ENCODE measurements at regions not wholly inside any gene's neighbourhood (a gene's known extent, or its start where the extent isn't known, plus 50 kb on each side); places are given as distances from the start of the nearest gene placed in this dataset.
"Not testable (repeated sequence)": the region's sequence is repeated elsewhere in the genome, so short reads cannot be mapped to it uniquely, and the experiment has no call there.

DNA sequence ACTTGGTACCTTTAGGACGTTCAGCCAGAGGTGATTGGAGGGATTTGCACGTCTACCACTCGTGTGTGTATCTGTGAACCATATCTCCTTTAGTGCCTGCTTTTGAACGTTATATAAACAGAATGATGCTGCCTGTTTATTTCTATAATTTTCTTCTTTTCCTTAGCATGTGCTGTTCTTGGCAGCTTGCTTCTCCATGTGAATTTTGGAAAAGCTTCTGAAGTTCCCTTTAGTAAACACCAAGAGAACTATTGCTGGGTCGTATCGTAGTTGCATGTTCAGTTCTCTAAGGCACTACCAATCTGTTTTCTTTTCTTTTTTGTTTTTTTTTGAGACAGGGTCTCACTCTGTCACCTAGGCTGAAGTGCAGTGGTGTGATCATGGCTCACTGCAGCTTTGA, 73.8 kb upstream of the FANCC start:
- DNase-seq: not testable (repeated sequence)

DNA sequence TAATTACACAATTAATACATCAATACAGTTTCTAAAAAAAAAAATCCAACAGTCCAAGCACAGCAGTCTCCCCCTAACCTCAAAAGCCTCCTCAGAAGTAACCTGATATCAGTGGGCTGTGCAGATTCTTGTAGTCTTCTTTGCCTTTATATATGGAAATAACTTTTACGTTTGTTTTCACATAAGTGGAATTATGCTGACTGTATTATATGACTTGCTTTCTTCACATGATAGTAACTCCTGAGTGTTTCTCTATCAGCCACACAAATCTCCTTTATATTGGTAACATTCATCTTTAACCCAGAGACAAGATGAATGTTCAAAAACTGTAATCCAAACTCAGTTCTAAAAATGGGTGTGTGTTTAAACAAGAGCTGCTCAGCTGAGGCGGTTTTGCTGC, 71.9 kb upstream of the FANCC start:
- no peak for DNase-seq

DNA sequence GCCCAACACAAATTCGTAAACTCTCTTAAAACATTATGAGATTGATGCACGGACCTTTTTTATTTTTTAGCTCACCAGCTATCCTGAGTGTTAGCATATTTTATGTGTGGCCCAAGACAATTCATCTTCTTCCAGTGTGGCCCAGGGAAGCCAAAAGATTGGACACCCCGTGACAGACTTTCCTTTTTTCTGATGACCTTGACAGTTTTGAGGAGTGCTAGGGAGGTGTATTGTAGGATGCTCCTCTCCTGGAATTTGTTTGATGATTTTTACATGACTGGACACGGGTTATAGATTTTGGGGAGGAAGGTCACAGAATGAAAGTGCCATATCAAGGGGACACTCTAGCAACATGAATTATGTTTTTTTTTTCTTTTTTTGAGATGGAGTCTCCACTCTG, 69.3 kb upstream of the FANCC start:
- DNase-seq: no peak

DNA sequence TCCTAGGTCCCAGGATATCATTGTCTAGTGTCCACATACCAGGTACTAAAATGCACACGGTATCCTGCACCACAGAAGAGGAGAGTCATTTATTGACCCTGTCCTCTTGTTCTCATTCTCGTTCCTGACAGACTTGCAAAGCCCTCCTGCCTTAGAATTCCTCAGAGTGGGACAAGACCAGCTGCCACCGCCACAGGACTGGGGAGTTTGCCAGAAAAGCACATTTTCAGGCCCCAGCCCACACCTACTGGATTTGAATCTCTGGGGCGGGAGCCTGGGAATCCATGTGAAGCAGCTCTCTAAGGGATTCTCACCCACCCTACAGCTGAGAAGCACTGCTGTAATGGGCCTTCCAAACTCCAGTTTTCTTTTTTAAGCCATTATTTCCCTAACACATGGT, 68.0 kb upstream of the FANCC start:
- no peak for DNase-seq

DNA sequence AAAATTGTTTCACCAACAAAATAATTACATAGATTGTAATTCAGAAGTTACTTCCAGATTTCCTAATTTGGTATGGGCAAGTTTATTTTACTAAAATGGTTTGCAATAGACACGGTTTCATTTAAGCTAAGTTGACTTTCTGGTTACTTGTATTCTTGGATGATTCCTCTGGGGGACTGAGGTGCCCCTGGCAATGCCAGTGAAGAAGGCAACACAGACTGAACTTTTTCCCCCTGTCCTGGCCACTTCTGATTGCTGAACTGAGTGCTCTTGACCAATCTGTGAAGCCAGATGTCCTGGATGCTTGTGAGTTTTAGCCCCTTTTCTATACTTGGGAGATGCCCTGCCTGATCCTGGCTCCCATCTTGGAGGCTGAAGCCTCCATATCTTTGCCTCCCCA, 66.3 kb upstream of the FANCC start:
- DNase-seq: no peak

DNA sequence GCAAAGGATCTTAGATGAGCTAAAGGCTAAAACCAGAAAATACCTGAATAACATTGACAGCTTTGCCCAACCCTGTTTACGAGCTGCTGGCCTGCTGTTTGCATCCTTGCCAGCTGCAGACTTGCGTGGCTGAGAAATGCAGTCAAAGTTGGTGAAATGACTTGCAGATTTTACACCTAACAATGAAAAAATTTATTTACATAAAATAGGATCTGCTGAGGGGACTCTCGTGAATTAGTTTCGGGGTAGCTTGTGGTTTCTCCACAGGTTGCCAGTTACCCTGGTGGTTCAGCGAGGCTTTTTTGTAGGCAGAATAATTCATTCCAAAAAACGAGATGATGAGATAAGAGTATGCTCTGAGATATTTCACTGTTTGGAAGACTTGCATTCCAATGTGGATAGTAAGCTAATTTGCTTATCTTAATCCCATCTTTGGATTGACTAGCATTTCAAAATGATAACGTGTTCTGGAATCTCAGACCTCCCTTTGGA, 65.7 kb upstream of the FANCC start:
- DNase-seq: no peak

DNA sequence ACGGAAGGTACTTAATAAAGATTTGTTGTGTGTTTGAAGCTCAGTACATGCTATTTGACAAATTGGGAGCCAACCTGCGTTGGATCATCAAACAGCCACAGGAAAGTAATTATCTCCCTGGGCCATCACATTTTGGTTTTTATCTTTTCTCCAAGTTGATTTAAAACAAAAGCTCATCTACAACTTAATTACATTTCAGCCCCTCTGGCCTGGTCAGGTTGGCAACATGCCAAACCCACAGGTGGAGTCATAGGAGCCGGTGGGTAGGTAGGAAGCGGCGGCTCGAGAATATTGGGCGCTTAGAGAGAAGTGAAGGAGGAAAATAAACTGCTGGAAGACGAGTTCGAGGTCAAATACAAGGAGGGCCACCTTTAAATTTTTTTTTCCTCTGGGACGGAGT, 64.9 kb upstream of the FANCC start:
- DNase-seq: no peak

DNA sequence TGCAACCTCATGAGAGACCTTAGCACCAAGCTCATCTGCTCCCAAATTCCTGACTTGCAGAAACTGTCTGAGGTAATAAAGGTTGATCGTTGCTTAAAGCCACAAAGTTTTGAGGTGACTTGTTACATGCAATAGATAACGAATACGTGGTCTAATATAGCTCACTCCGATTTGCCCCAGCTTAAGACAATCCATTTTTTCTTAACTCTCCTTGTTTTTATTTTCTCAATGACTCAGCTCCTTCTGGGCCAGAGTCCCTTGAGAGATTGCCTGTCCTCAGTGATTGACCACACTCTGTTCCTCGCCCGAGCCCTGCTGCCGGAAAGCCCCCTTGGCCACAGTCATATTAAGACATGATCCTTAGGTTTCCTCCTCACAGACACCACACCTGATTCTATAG, 63.7 kb upstream of the FANCC start:
- DNase-seq: no peak

DNA sequence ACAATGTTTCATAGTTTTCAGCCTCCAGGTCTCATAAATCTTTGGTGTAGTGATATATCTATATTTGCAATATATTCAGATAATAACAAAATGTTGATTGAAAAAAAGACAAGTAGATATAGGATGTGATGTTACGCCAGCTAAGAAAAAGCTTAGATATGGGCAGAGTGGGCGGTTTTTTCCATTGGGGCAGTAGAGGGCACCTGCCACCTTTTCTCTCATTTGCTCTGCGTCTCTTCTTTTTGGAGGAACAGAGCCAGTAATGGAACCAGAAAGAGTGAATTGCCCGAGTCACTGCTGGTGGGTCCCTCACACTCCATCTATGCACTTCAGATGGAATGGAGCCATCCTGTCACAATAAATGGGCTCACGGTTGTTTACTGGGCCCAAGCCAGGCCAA, 62.1 kb upstream of the FANCC start:
- DNase-seq: peak; percentile 6

DNA sequence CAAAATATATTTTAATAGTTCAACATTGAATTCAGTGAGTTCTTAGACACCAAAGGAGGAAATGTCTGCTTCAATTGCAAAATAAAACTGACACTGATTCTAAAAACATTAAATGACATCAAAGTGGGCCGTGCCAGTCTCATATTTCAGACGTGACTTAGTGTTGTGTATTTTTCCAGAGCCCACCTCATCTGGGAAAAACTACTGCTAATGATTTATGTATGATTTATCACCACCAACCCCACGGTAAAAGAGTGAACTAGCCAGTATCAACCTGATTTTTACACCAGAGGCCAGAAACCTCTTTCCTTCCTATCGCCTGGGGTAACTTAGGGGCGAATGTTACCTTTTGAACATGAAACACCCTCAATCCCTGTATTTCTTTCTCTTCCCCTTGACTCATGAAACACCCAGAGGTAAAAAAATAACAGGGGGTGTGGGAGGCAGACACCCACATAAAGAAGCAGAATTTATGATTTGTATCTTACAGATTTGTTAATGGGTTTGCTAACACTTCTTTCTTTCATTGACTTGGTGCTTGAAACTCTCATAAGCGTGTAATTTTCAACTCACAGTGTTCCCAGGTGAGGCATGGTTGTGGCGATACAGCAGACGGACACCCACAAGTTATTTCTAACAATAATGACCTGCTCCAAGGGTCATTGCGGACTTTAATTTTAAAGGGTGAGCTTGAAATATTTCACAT, 56.4 kb upstream of the FANCC start:
- DNase-seq: no peak

DNA sequence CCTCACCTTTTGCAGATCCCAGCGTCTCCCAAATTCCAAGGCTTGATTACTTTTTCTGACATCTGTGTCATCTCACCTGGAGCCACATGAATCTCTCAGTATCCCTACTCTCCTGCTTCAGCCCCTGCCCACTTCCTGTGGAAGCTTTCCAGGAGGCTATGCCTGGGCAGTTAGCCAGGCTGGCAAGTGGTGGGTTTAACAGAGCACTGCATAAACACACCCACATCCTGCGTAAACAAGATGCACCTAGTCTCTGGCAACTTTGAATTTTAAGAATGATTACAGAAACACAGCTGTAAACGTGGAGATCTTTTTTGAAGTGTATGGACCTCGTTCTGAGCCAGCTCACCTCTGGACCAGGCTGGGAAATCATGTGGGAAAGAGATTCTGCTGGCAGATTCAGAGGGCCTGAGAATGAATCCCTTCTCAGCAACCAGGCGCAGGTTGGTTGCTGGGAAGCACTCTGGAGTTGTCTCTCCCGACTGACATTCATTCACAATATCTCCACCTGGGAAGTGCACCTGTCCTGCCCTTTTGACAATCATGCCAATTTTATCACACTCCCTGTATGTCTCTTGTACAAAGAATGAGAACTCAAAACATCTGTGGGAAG, 55.7 kb upstream of the FANCC start:
- no peak for DNase-seq

DNA sequence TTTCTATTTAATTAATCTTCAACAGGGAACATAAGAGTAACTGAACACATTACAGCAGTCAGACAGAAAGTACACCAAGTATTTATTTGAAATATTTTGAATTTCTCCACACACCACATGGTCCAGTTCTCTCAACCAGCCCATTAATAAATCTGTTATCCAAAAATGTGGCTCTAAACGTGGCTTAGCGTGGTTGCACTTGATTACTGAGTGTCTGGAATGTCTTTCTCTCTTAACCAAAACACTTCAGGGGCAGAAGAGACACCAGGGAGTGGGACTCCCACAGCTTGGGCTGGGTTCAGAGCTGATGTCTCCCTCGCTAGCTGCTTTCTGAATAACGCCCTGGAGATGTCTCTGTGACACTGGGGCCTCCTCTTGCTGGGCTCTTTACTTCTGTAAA, 52.6 kb upstream of the FANCC start:
- no peak for DNase-seq

DNA sequence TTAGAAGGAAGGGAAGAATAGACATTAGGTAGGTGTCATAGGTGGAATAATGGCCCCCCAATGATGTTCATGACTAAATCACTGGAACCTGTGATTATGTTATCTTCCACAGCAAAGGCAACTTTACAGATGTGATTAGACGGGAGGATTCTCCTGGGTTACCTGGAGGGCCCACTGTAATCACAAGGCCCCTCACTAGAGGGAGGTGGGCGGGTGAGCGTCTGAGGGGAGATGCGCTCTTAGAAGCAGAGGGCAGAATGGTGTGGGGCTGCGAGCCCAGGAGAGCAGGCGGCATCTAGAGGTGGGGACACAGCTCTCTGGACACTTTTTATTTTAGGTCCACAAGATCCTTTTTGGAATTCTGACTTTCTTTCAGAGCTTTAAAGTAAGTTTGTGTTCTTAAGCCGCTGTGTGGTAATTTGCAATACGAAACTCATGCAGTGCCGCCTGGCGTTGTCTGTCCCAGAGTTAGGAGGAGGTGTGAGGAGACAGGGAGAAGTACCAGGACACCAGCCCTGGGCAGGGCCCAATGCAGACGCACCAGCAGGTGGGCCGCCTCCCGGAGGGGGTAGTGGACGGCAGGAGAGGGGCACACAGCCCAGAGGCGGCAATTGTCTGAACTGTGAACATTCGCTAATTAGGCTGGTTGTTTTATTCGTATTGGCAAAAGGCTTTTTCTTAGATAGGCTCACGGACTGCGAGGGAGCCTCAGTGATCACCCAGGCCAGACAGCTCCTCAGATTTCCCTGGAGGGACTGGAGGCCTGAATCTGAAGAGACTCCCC, 51.1 kb upstream of the FANCC start:
- DNase-seq: no peak
